Endothelial cell of umbilical vein (primary cell): ENCODE measurements at regions not wholly inside any gene's neighbourhood (a gene's known extent, or its start where the extent isn't known, plus 50 kb on each side); places are given as distances from the start of the nearest gene placed in this dataset.

Experiments used
- BruUV-seq: library from RNA; stranded (reverse); fragments of 400-500 nt; replicated peaks from 2 replicates; lab custom pipeline; 2021; lab: Mats Ljungman, UMichigan
- CTCF ChIA-PET: fragments of 300-600, 350-600 bp; sonication (Branson Sonifier 250); formaldehyde crosslinking; loops from one replicate; lab custom pipeline; 2021; ENCODE audit warnings: antibody characterized with exemption, inconsistent platforms; lab: Charles Lee
- POLR2A ChIA-PET: fragments of 300-600, 350-600 bp; sonication (Branson Sonifier 250); formaldehyde crosslinking; loops from one replicate; lab custom pipeline; 2021; ENCODE audit warnings: antibody characterized with exemption, inconsistent platforms; lab: Charles Lee
- DNase-seq: peaks from one replicate; pipeline ENCODE4 v3.0.0-alpha.2; 2011; ENCODE audit warnings: low read depth, low spot score
- FAIRE-seq: peaks from 2 replicates; lab custom pipeline; 2011; peaks lifted over from hg19 to GRCh38; lab: Jason Lieb, UNC
- H2AFZ ChIP-seq: 2 replicates; pipeline ENCODE4 v1.6.0; 2012; ENCODE audit warnings: low read depth, low read length, control low read depth, inconsistent platforms
- H3K27ac ChIP-seq: 2 replicates; pipeline ENCODE4 v1.5.1; 2011; ENCODE audit warnings: low read depth, mild to moderate bottlenecking, control low read depth, low read length, moderate library complexity; ENCODE audit not compliant: insufficient read depth
- H3K27me3 ChIP-seq, 2 experiments: 2 replicates each; pipeline versions ENCODE4 v1.6.0 to v1.6.1; 2011; ENCODE audit warnings: low read length in 2 of 2, mixed read lengths in 1 of 2; ENCODE audit not compliant: control insufficient read depth in 2 of 2, insufficient read depth in 2 of 2
- H3K36me3 ChIP-seq, 2 experiments: 2 replicates in 1 of 2; 3 replicates in 1 of 2; pipeline ENCODE4 v1.5.1; 2011; ENCODE audit warnings: low read length in 2 of 2, mild to moderate bottlenecking in 1 of 2, moderate library complexity in 1 of 2; ENCODE audit not compliant: control insufficient read depth in 2 of 2, insufficient read depth in 2 of 2; ENCODE audit errors: extremely low read depth in 1 of 2
- H3K4me1 ChIP-seq: 3 replicates; pipeline ENCODE4 v1.5.1; 2011; ENCODE audit warnings: mild to moderate bottlenecking, low read length; ENCODE audit not compliant: control insufficient read depth, insufficient read depth; ENCODE audit errors: extremely low read depth
- H3K4me2 ChIP-seq: 2 replicates; pipeline ENCODE4 v1.6.1; 2011; ENCODE audit warnings: low read length, control low read depth, mixed read lengths; ENCODE audit not compliant: insufficient read depth
- H3K4me3 ChIP-seq, 3 experiments: fragments of 200-600 bp in 1 of 3; sonication (generic), shearing (Covaris generic) in 1 of 3; replicated peaks in 1 of 3; 2 replicates each; pipeline ENCODE4 v1.5.1; 2011 to 2016; ENCODE audit warnings: control low read depth in 3 of 3, low read length in 3 of 3, mild to moderate bottlenecking in 2 of 3, inconsistent platforms in 1 of 3, low read depth in 1 of 3, moderate library complexity in 1 of 3; ENCODE audit not compliant: insufficient read depth in 1 of 3
- H3K79me2 ChIP-seq: 2 replicates; pipeline ENCODE4 v1.6.0; 2012; ENCODE audit warnings: low read length, inconsistent platforms; ENCODE audit not compliant: control insufficient read depth, insufficient read depth
- H3K9ac ChIP-seq: replicated peaks from 2 replicates; pipeline ENCODE3; 2011; ENCODE audit warnings: low read length, control low read depth; ENCODE audit not compliant: insufficient read depth; ENCODE audit errors: extremely low read depth
- H3K9me1 ChIP-seq: replicated peaks from 3 replicates; pipeline ENCODE4 v1.6.0; 2011; ENCODE audit warnings: mild to moderate bottlenecking, low read length; ENCODE audit not compliant: control insufficient read depth, insufficient read depth; ENCODE audit errors: extremely low read depth
- H3K9me3 ChIP-seq: replicated peaks from 2 replicates; pipeline ENCODE4 v1.5.1; 2012; ENCODE audit warnings: low read length, inconsistent platforms; ENCODE audit not compliant: control insufficient read depth, insufficient read depth
- H4K20me1 ChIP-seq: replicated peaks from 2 replicates; pipeline ENCODE3; 2011; ENCODE audit warnings: mild to moderate bottlenecking, low read length; ENCODE audit not compliant: control insufficient read depth, insufficient read depth; ENCODE audit errors: extremely low read depth
- CTCF ChIP-seq, 2 donors: IDR thresholded peaks; 1 replicate in 1 of 2; 2 replicates in 1 of 2; pipeline ENCODE4 v1.5.1; 2011; ENCODE audit warnings: low read length in 2 of 2, mild to moderate bottlenecking in 2 of 2, moderate library complexity in 2 of 2, control low read depth in 1 of 2, inconsistent platforms in 1 of 2, low read depth in 1 of 2; ENCODE audit not compliant: insufficient read depth in 1 of 2; ENCODE audit errors: extremely low read depth in 1 of 2
- EZH2 ChIP-seq: IDR thresholded peaks from 2 replicates; pipeline ENCODE4 v1.6.1; 2012; ENCODE audit warnings: borderline replicate concordance, low read depth, mild to moderate bottlenecking, moderate library complexity, low read length, inconsistent platforms; ENCODE audit not compliant: severe bottlenecking
- FOS ChIP-seq: IDR thresholded peaks from 2 replicates; pipeline ENCODE4 v1.6.1; 2011; ENCODE audit warnings: mild to moderate bottlenecking, low read length, moderate library complexity, borderline replicate concordance; ENCODE audit not compliant: insufficient read depth
- GATA2 ChIP-seq: IDR thresholded peaks from 2 replicates; pipeline ENCODE4 v1.7.0; 2011; ENCODE audit warnings: low read depth, mild to moderate bottlenecking, moderate library complexity, mixed read lengths, low read length; ENCODE audit not compliant: insufficient read length, insufficient read depth
- JUN ChIP-seq: IDR thresholded peaks from 2 replicates; pipeline ENCODE4 v1.6.1; 2011; ENCODE audit warnings: borderline replicate concordance, low read depth; ENCODE audit not compliant: insufficient read length, insufficient read depth
- MAX ChIP-seq: IDR thresholded peaks from 2 replicates; pipeline ENCODE4 v1.6.1; 2011; ENCODE audit not compliant: insufficient read depth, insufficient read length
- MYC ChIP-seq: IDR thresholded peaks from one replicate; pipeline ENCODE4 v1.6.1; 2011; ENCODE audit warnings: mild to moderate bottlenecking, low read depth, low read length
- POLR2A ChIP-seq: IDR thresholded peaks from 2 replicates; pipeline ENCODE4 v1.6.1; 2012; ENCODE audit warnings: low read depth, mild to moderate bottlenecking, control low read depth, low read length
- POLR2AphosphoS5 ChIP-seq: IDR thresholded peaks from 2 replicates; pipeline ENCODE4 v1.6.1; 2012; ENCODE audit warnings: low read depth, mild to moderate bottlenecking, control low read depth, low read length, moderate library complexity; ENCODE audit not compliant: insufficient read depth
- dilution Hi-C: fragments of 300-500 bp; cut with MboI; formaldehyde crosslinking; loops from one replicate; pipeline ENCODE4 v1.15.0; 2019; ENCODE audit warnings: low sequenced_read_pairs; ENCODE audit not compliant: extremely low pct_ligation_motif_present
- intact Hi-C: fragments of 100-400 bp; cut with micrococcal nuclease; formaldehyde crosslinking; loops from one replicate; pipeline ENCODE4 v1.10.0; 2022

GRCh38 chr4:31929676-31930345, 1209.6 kb downstream of the PCDH7 start:
- Histone ChIP-seq H2AFZ (no peak overlapping the region), H4K20me1 (no peaks in the 10 kb centered on the region), H3K4me3 (no peak overlapping the region), H3K36me3 (no peaks in the 10 kb centered on the region), H3K79me2 (no peaks in the 10 kb centered on the region), H3K9ac (no peak overlapping the region), H3K9me1 (no peaks in the 10 kb centered on the region), H3K27ac (no peak overlapping the region), H3K27me3 (no peaks in the 10 kb centered on the region), H3K4me2 (no peak overlapping the region), H3K4me1 (no peaks in the 10 kb centered on the region), H3K9me3 (no peaks in the 10 kb centered on the region)
- TF ChIP-seq CTCF (IDR thresholded peaks at IDR 0.05; ENCODE audit: extremely low read depth in 1 of 2, insufficient read depth in 1 of 2, low read depth in 1 of 2, low read length in 2 of 2) = no peak
- no peak for TF ChIP-seq POLR2A
- no peak for TF ChIP-seq MYC
- TF ChIP-seq GATA2 = no peak
- no peak for TF ChIP-seq POLR2AphosphoS5
- no peak for TF ChIP-seq MAX
- no peak for TF ChIP-seq JUN
- TF ChIP-seq EZH2 = no peak
- no peak for TF ChIP-seq FOS
- ChIA-PET POLR2A (no interaction called here), CTCF (interaction anchor here (0.9 to 1.9 kb wide), 6 partner anchors 9 to 34 kb away, joined by 3 to 10 read pairs (median 3); no protein-coding TSS in a partner anchor)
- no peak for DNase-seq
- no TSS peak for BruUV-seq
- FAIRE-seq = no peak
- dilution Hi-C loops = no loop called here
- intact Hi-C loops = no loop called here
